ENCODE measurements at regions not wholly inside any gene's neighbourhood (a gene's known extent, or its start where the extent isn't known, plus 50 kb on each side); places are given as distances from the start of the nearest gene placed in this dataset.

- TF ChIP-seq SPI1 (IDR thresholded peaks at IDR 0.05; ENCODE audit: borderline replicate concordance, insufficient read depth, low read depth, low read length), result no peak
- TF ChIP-seq POLR2AphosphoS5 (IDR thresholded peaks at IDR 0.05; ENCODE audit: low read length), result no peak
- no peak for TF ChIP-seq EP300 (IDR thresholded peaks at IDR 0.05; ENCODE audit: borderline replicate concordance in 1 of 2, control insufficient read depth in 1 of 2, low read depth in 2 of 2, low read length in 2 of 2)
- TF ChIP-seq CTCF (IDR thresholded peaks at IDR 0.05 in 2 of 3, conservative IDR thresholded peaks at IDR 0.05 in 1 of 3; ENCODE audit: control insufficient read depth in 2 of 3, extremely low read depth in 1 of 3, insufficient read depth in 1 of 3, low read depth in 3 of 3, low read length in 3 of 3), result no peak
- TF ChIP-seq EZH2 (IDR thresholded peaks at IDR 0.05; ENCODE audit: borderline replicate concordance, control insufficient read depth, low read depth, low read length), result no peak
- no peak for TF ChIP-seq RCOR1 (conservative IDR thresholded peaks at IDR 0.05; ENCODE audit: low read depth, low read length)
- no peak for TF ChIP-seq USF2 (IDR thresholded peaks at IDR 0.05; ENCODE audit: borderline replicate concordance, low read depth, low read length)
- no peak for TF ChIP-seq POLR2A (IDR thresholded peaks at IDR 0.05; ENCODE audit: low read depth, low read length)
- no peak for TF ChIP-seq E2F4 (IDR thresholded peaks at IDR 0.05; ENCODE audit: low read depth, low read length)
- TF ChIP-seq ZBED1 (IDR thresholded peaks at IDR 0.05; ENCODE audit: borderline replicate concordance), result no peak
- no peak for TF ChIP-seq MAX (IDR thresholded peaks at IDR 0.05; ENCODE audit: low read depth, low read length)
Measured at GRCh38 chr3:162211470-162211869, 714.9 kb downstream of the OTOL1 start.
